ENCODE measurements at regions not wholly inside any gene's neighbourhood (a gene's known extent, or its start where the extent isn't known, plus 50 kb on each side); places are given as distances from the start of the nearest gene placed in this dataset.
A peak's percentile ranks its signal among the peaks of the same experiment; 100 is the strongest.
"Not testable (repeated sequence)": the region's sequence is repeated elsewhere in the genome, so short reads cannot be mapped to it uniquely, and the experiment has no call there.

DNA sequence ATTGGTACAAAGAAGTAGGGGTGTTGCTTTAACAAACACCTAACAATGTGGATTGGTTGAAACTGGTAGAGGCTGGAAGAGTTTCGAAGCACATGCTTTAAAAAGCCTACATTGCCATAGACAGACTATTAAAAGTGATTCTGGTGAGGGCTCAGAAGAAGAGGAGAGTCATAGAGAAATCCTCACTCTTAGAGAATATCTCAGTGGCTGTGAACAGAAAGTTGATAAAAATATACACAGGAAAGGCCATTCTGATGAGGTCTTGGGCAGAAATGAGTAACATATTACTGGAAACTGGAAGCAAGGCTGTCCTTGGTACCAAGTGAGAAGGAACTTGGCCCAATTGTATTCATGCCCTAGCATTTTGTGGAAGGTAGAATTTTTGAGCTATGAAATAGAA, 173.7 kb upstream of the CRBN start:
- no peak for DNase-seq (ENCODE audit: low spot score in 2 of 2)
- Histone ChIP-seq H3K4me3 (no peak overlapping the region), H3K36me3 (no peaks in the 10 kb centered on the region), H3K27ac (peak overlapping the region in 1 of 2 donors; percentile 63), H3K9me3 (no peaks in the 10 kb centered on the region), H3K27me3 (no peaks in the 10 kb centered on the region), H3K4me1 (no peaks in the 10 kb centered on the region)
- intact Hi-C loops (cut with DNase I), result no loop called here
- TF ChIP-seq, protein P1, sequence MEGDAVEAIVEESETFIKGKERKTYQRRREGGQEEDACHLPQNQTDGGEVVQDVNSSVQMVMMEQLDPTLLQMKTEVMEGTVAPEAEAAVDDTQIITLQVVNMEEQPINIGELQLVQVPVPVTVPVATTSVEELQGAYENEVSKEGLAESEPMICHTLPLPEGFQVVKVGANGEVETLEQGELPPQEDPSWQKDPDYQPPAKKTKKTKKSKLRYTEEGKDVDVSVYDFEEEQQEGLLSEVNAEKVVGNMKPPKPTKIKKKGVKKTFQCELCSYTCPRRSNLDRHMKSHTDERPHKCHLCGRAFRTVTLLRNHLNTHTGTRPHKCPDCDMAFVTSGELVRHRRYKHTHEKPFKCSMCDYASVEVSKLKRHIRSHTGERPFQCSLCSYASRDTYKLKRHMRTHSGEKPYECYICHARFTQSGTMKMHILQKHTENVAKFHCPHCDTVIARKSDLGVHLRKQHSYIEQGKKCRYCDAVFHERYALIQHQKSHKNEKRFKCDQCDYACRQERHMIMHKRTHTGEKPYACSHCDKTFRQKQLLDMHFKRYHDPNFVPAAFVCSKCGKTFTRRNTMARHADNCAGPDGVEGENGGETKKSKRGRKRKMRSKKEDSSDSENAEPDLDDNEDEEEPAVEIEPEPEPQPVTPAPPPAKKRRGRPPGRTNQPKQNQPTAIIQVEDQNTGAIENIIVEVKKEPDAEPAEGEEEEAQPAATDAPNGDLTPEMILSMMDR (IDR thresholded peaks at IDR 0.05), result no peak

DNA sequence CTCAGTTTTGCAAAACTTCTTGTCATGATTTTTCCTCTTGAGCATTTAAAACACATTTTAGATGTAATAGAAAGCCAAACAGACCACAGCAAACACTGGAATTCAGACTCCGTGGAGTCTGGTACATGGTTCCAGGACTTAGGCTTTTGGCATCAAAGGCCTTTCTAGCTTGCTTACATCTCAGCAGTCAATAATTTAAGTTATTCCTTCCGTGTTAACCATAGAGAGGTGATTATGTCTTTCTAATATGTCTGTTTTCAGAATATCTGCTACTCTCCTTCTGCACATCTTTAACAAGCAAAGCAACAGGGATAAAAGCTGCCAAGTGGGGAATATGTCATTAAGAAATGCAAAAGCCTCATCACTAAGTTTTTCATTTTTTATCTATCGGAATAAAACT, 171.7 kb upstream of the CRBN start:
- no peak overlapping the region for H3K4me3 ChIP-seq
- no peak for DNase-seq (ENCODE audit: low spot score in 2 of 2)
- H3K27me3 ChIP-seq, result no peaks in the 10 kb centered on the region
- TF ChIP-seq, protein P1 (IDR thresholded peaks at IDR 0.05), result no peak
- H3K9me3 ChIP-seq, result no peaks in the 10 kb centered on the region
- peak overlapping the region in 1 of 2 donors; percentile 42 for H3K27ac ChIP-seq
- H3K36me3 ChIP-seq, result no peaks in the 10 kb centered on the region
- H3K4me1 ChIP-seq, result no peaks in the 10 kb centered on the region
- intact Hi-C loops (cut with DNase I), result no loop called here

DNA sequence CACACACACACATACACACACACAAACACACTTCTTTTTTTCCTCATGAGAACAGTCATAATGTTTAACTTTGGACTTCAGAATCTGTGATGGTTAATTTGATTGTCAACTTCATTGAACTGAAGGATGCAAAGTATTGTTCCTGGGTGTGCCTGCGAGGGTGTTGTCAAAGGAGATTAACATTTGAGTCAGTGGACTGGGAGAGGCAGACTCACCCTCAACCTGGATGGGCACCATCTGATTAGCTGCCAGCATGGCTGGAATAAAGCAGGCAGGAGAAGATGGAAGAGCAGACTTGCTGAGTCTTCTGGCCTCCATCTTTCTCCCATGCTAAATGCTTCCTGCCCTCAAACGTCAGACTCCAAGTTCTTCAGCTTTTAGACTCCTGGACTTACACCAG, 167.6 kb upstream of the CRBN start:
- intact Hi-C loops (cut with DNase I), result not testable (repeated sequence)

DNA sequence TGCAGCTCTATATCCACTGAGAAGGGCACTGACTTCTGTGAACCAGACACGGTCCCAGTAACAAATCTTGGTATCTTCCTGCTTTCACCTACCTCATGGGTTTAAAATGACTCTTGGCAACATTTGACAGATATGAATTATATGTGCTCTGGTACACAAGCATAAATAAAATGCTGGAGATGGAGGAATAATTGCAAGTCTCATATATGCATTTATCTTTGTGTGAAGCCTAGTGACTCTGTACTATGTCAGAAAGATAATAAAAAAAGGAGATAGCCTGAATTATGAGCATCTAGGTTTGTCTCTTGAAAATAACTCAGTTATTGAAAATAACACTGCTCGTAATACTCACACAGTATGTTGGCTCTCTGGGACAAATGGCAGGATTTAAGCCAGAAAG, 167.1 kb upstream of the CRBN start:
- H3K27ac ChIP-seq, result no peak overlapping the region
- TF ChIP-seq, protein P1 (IDR thresholded peaks at IDR 0.05), result no peak
- H3K9me3 ChIP-seq, result no peaks in the 10 kb centered on the region
- H3K4me1 ChIP-seq, result no peaks in the 10 kb centered on the region
- no peak overlapping the region for H3K4me3 ChIP-seq
- DNase-seq (ENCODE audit: low spot score in 2 of 2), result no peak
- intact Hi-C loops (cut with DNase I), result no loop called here
- H3K36me3 ChIP-seq, result no peaks in the 10 kb centered on the region
- H3K27me3 ChIP-seq, result no peaks in the 10 kb centered on the region

More for the DNA sequence above, 167.6 kb upstream of the CRBN start:
- not testable (repeated sequence) for H3K27ac ChIP-seq; H3K36me3 ChIP-seq; DNase-seq (ENCODE audit: low spot score in 2 of 2); H3K9me3 ChIP-seq; H3K27me3 ChIP-seq; H3K4me1 ChIP-seq; H3K4me3 ChIP-seq

DNA sequence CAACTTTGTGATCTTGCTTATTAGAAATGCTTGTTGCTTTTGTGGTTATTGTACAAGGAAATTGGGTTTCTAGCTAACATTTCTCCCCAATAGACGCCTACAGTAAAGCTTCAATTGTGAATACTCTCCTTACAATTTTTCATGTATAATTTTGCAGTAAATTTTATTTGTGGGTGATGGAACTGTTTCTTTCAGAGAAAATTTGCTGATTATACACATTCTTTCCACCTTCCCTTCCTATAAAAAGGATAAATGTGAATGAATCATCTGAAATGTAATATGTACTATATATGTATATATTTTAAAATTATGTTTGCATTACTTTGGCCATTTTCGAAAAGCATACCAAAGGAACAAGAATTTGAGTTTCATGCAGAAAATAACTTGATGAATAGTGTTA, 162.7 kb upstream of the CRBN start:
- Histone ChIP-seq H3K9me3 (no peaks in the 10 kb centered on the region), H3K4me1 (no peaks in the 10 kb centered on the region), H3K27ac (no peak overlapping the region), H3K36me3 (no peaks in the 10 kb centered on the region), H3K4me3 (no peak overlapping the region), H3K27me3 (no peaks in the 10 kb centered on the region)
- DNase-seq (ENCODE audit: low spot score in 2 of 2), result no peak
- TF ChIP-seq, protein P1 (IDR thresholded peaks at IDR 0.05), result no peak
- intact Hi-C loops (cut with DNase I), result no loop called here

DNA sequence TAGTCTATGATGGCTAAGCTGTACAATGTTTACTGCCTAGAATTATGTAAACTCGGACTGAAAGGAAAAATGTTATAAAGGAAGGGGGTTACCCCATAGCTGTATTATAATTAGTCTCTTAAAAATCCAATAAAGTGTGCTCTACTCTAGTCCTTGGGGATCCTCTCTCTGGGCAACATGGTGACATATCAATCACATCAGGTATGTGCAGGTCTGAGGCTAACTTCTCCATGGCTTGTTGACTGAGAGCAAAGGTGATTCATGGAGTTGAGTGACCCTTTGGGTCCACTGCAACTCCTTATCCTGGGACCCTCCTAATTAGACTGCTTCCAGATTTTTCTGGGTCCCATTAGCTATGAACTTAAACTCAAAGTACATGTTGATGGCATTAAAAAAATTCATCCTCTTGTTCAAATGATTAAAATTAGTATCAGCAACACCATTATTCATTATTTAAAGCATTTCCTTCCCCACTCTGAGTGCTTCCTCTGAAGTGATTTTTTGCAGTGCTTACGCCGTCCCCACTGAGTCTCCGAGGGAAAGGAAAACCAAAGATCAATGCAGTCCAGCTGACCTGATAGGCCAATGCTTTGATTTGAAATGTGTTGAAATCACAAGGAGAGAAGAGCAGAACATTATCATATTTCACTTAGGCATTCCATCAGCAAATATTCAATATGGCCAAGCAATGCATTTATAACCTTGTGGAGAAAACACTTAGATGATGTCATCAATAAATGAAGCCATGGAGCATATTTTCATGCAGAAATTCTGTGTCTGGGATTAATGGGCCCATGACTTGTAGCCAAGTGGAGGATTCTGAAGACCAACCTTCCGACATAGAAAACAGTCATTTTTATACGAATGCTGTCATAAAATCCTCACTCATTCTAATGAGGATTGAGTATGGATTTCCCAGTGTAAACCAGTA, 161.7 kb upstream of the CRBN start:
- no peak for DNase-seq (ENCODE audit: low spot score in 2 of 2)
- Histone ChIP-seq H3K9me3 (no peaks in the 10 kb centered on the region), H3K4me3 (no peak overlapping the region), H3K36me3 (no peaks in the 10 kb centered on the region), H3K27ac (no peak overlapping the region), H3K27me3 (no peaks in the 10 kb centered on the region), H3K4me1 (no peaks in the 10 kb centered on the region)
- intact Hi-C loops (cut with DNase I), result no loop called here
- TF ChIP-seq, protein P1 (IDR thresholded peaks at IDR 0.05), result no peak
